Spleen (tissue), 11 donors: ENCODE measurements at regions not wholly inside any gene's neighbourhood (a gene's known extent, or its start where the extent isn't known, plus 50 kb on each side); places are given as distances from the start of the nearest gene placed in this dataset.

ENCODE experiments used
- DNase-seq: peaks from one replicate; pipeline ENCODE4 v3.0.0-alpha.2; 2020
- H3K27ac ChIP-seq, 8 donors: fragments of 200-600 bp; sonication (generic) in 7 of 8; 1 replicate in 4 of 8; 2 replicates in 4 of 8; pipeline versions ENCODE4 v1.5.0 to v1.8.0; 2016 to 2021; ENCODE audit warnings: inconsistent platforms in 4 of 8, mild to moderate bottlenecking in 4 of 8, moderate library complexity in 1 of 8
- H3K27me3 ChIP-seq, 7 donors: fragments of 200-600 bp; sonication (generic) in 6 of 7; replicated peaks in 1 of 7; 1 replicate in 4 of 7; 2 replicates in 3 of 7; pipeline versions ENCODE4 v1.5.0 to v1.8.0; 2016 to 2021; ENCODE audit warnings: inconsistent platforms in 3 of 7, mild to moderate bottlenecking in 1 of 7
- H3K36me3 ChIP-seq, 6 donors: fragments of 200-600 bp; sonication (generic) in 5 of 6; 1 replicate in 4 of 6; 2 replicates in 2 of 6; pipeline versions ENCODE4 v1.5.0 to v1.8.0; 2016 to 2021; ENCODE audit warnings: inconsistent platforms in 2 of 6
- H3K4me1 ChIP-seq, 6 donors: fragments of 200-600 bp; sonication (generic) in 5 of 6; 1 replicate in 3 of 6; 2 replicates in 3 of 6; pipeline versions ENCODE4 v1.5.0 to v1.8.0; 2016 to 2021; ENCODE audit warnings: inconsistent platforms in 3 of 6
- H3K4me3 ChIP-seq, 8 donors: fragments of 200-600 bp; sonication (generic) in 7 of 8; 1 replicate in 4 of 8; 2 replicates in 4 of 8; pipeline versions ENCODE4 v1.5.0 to v1.8.0; 2016 to 2021; ENCODE audit warnings: inconsistent platforms in 4 of 8, mild to moderate bottlenecking in 4 of 8, moderate library complexity in 2 of 8
- H3K9me3 ChIP-seq, 8 donors: fragments of 200-600 bp; sonication (generic) in 7 of 8; 1 replicate in 4 of 8; 2 replicates in 4 of 8; pipeline versions ENCODE4 v1.5.0 to v1.8.0; 2016 to 2021; ENCODE audit warnings: inconsistent platforms in 4 of 8
- POLR2A ChIP-seq, 3 donors: fragments of 450-650 bp; IDR thresholded peaks; one replicate each; pipeline ENCODE4 v1.5.1; 2017; ENCODE audit warnings: antibody characterized with exemption in 3 of 3, mild to moderate bottlenecking in 1 of 3
- POLR2AphosphoS5 ChIP-seq, 3 donors: sonication (generic); formaldehyde crosslinking; IDR thresholded peaks; one replicate each; pipeline ENCODE4 v1.5.1; 2017; ENCODE audit warnings: antibody characterized with exemption in 3 of 3
- WGBS, 5 donors: extraction: QIAGEN DNeasy Blood & Tissue Kit in 3 of 5; methylation state at CpG; one replicate each; pipeline versions ENCODE4 v1.1.5 to v1.1.7; 2013 to 2018; 5-methylcytosine and 5-hydroxymethylcytosine counted together
- intact Hi-C: fragments of 100-400 bp; cut with DNase I; formaldehyde crosslinking; loops from one replicate; pipeline ENCODE4 v1.15.0; 2023; ENCODE audit warnings: low total_unique reads
- TF ChIP-seq, protein P1 (sequence below), 11 experiments: fragments of 200-600 bp in 7 of 11; fragments of 450-650 bp in 4 of 11; sonication (generic) in 4 of 11; IDR thresholded peaks in 8 of 11; conservative IDR thresholded peaks in 3 of 11; 1 replicate in 7 of 11; 2 replicates in 4 of 11; pipeline versions ENCODE4 v1.4.0 to v1.8.0; 2016 to 2021; ENCODE audit warnings: antibody characterized with exemption in 11 of 11, inconsistent platforms in 4 of 11, mild to moderate bottlenecking in 1 of 11
- donor health status: healthy with polysubstance abuse.
- donor health status: DM: no; HTN: no; CAD: no; lungs with moderate emphysema.
- donor health status: DM: no; HTN: no; CAD: no.
- donor health status: Bipolar disorder and iron deficiency.
- donor health status: healthy.
- donor health status: DM: no; HTN: no; CAD: no.
- donor health status: DM: yes; HTN: yes; CAD: no.

DNA sequence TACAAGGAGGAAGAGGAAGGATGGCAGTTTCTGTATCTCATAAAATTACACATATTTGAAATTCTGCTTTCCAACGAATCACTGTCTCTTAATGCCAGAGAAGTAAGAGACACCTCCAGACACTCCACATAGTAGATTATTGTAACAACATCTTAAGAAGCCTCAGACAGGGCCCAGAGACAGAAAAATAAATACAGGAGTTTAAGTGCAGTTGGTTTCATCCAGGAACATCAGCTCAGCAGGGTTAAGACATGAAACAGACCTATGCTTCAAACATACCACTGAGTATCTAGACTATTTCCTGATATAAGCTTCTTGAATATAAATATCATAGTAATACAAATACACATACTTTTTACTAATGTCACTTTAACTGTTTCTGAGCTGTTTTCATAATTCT, 290.3 kb downstream of the ADAMTS20 start:
- Histone ChIP-seq H3K27me3 (no peaks in the 10 kb centered on the region), H3K4me3 (no peak overlapping the region), H3K27ac (no peak overlapping the region), H3K36me3 (no peaks in the 10 kb centered on the region), H3K4me1 (no peaks in the 10 kb centered on the region), H3K9me3 (peaks cover 0 to 9% (median 0%) of the 10 kb centered on the region in 8 donors)
- no peak for DNase-seq
- intact Hi-C loops: no loop called here
- WGBS, 5 donors: 63 to 80% (median 65%) methylated on average over 1 of the region's 1 CpG
- TF ChIP-seq, protein P1, sequence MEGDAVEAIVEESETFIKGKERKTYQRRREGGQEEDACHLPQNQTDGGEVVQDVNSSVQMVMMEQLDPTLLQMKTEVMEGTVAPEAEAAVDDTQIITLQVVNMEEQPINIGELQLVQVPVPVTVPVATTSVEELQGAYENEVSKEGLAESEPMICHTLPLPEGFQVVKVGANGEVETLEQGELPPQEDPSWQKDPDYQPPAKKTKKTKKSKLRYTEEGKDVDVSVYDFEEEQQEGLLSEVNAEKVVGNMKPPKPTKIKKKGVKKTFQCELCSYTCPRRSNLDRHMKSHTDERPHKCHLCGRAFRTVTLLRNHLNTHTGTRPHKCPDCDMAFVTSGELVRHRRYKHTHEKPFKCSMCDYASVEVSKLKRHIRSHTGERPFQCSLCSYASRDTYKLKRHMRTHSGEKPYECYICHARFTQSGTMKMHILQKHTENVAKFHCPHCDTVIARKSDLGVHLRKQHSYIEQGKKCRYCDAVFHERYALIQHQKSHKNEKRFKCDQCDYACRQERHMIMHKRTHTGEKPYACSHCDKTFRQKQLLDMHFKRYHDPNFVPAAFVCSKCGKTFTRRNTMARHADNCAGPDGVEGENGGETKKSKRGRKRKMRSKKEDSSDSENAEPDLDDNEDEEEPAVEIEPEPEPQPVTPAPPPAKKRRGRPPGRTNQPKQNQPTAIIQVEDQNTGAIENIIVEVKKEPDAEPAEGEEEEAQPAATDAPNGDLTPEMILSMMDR (IDR thresholded peaks at IDR 0.05 in 8 of 11, conservative IDR thresholded peaks at IDR 0.05 in 3 of 11): no peak
- TF ChIP-seq POLR2AphosphoS5 (IDR thresholded peaks at IDR 0.05): no peak

DNA sequence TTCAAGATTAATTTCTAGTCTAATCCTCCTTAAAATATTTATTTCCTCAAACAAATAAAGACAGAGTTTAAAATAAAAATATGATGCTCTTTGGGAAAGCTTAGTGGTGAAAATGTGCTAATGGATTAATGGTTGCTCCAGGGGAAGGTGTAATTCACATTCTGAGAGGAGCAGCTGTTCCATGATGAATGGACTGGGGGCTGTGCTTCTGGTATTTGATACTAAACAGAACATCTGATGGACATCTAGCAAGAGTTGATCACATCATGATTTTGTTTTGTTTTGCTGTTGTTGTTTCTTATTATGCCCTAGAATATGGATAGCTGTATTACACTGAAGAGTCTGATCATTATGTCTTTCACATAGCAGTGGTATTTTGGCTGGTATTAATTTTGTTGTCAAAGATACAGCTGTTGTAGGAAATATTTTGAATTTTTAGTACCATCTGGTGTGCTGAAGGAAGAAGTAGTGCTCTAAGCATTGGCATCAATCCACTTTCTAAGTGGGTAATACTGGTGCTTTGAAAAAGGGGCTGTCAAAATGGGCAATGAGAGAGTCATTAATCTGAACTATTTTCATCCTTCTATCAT, 296.4 kb downstream of the ADAMTS20 start:
- Histone ChIP-seq H3K27me3 (no peaks in the 10 kb centered on the region), H3K9me3 (no peaks in the 10 kb centered on the region), H3K4me1 (no peaks in the 10 kb centered on the region), H3K36me3 (no peaks in the 10 kb centered on the region), H3K4me3 (no peak overlapping the region), H3K27ac (no peak overlapping the region)
- no peak for DNase-seq
- intact Hi-C loops: no loop called here
- TF ChIP-seq, protein P1 (IDR thresholded peaks at IDR 0.05 in 8 of 11, conservative IDR thresholded peaks at IDR 0.05 in 3 of 11): no peak
- TF ChIP-seq POLR2AphosphoS5 (IDR thresholded peaks at IDR 0.05) (no peak), POLR2A (IDR thresholded peaks at IDR 0.05) (no peak)

DNA sequence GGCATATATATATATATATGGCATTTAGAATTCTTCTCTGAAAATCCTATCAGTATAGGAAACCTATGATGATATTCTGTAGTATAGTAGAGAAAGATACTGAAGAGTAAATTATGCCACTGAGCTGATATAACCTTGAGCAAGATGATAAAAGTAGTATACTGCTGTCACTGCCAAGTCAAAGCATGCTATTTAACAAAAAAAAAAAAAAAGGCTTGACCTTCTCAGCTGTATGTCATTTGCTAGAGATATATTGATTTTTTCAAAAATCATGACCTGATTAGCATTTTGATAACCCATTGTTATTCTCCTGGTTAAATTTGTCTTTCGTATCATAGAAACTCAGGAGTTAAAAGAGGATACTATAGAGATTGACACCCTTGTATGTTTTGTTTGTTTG, 299.4 kb downstream of the ADAMTS20 start:
- H3K36me3 ChIP-seq: no peaks in the 10 kb centered on the region
- WGBS, 5 donors: 78 to 90% (median 89%) methylated on average over 1 of the region's 1 CpG
- no peak for TF ChIP-seq POLR2AphosphoS5 (IDR thresholded peaks at IDR 0.05)
- no peak for TF ChIP-seq POLR2A (IDR thresholded peaks at IDR 0.05)
- TF ChIP-seq, protein P1 (IDR thresholded peaks at IDR 0.05 in 8 of 11, conservative IDR thresholded peaks at IDR 0.05 in 3 of 11): no peak
- no peak overlapping the region for H3K27ac ChIP-seq
- no peak overlapping the region for H3K4me3 ChIP-seq
- intact Hi-C loops: no loop called here
- H3K4me1 ChIP-seq: no peaks in the 10 kb centered on the region
- no peak for DNase-seq
- no peaks in the 10 kb centered on the region for H3K27me3 ChIP-seq
- no peaks in the 10 kb centered on the region for H3K9me3 ChIP-seq

DNA sequence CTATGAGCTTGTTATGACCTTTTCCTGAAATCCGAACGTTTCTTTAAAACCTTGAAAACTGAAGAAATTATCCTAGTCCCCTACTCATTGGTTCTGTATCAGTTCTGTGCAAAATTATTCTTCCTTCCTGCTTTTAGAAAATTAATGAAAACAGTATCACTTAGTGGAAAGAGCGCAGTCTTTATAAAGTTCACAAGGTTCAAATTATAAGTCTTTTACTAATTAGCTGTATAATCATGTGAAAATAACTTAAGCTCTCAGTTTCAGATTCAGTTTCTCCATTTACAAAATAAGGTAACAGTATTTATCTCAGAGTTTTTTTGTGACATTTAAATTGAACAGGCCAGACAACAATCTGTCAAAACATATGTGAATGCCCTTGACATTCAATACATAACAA, 306.1 kb downstream of the ADAMTS20 start:
- no peaks in the 10 kb centered on the region for H3K36me3 ChIP-seq
- intact Hi-C loops: no loop called here
- DNase-seq: no peak
- TF ChIP-seq, protein P1 (IDR thresholded peaks at IDR 0.05 in 8 of 11, conservative IDR thresholded peaks at IDR 0.05 in 3 of 11): no peak
- TF ChIP-seq POLR2A (IDR thresholded peaks at IDR 0.05): no peak
- H3K4me1 ChIP-seq: no peaks in the 10 kb centered on the region
- H3K27ac ChIP-seq: no peak overlapping the region
- H3K4me3 ChIP-seq: no peak overlapping the region
- H3K9me3 ChIP-seq: peaks cover 0 to 5% (median 0%) of the 10 kb centered on the region in 8 donors
- no peaks in the 10 kb centered on the region for H3K27me3 ChIP-seq
- WGBS, 5 donors: 67 to 87% (median 75%) methylated on average over 3 of the region's 3 CpGs
